GM06990 (cell line): ENCODE measurements at regions not wholly inside any gene's neighbourhood (a gene's known extent, or its start where the extent isn't known, plus 50 kb on each side); places are given as distances from the start of the nearest gene placed in this dataset.

Experiments used
- DNase-seq: peaks from one replicate; pipeline ENCODE4 v3.0.0-alpha.2; 2011; ENCODE audit not compliant: insufficient read length; ENCODE audit errors: extremely low read depth
- H3K27me3 ChIP-seq: replicated peaks from 2 replicates; pipeline ENCODE4 v1.6.0; 2011; ENCODE audit warnings: low read length; ENCODE audit not compliant: control insufficient read depth, insufficient read depth
- H3K36me3 ChIP-seq: 2 replicates; pipeline ENCODE4 v1.5.1; 2011; ENCODE audit warnings: low read length; ENCODE audit not compliant: control insufficient read depth, insufficient read depth
- H3K4me3 ChIP-seq: replicated peaks from 2 replicates; pipeline ENCODE4 v1.5.1; 2011; ENCODE audit warnings: low read depth, mild to moderate bottlenecking, control low read depth, low read length
- TF ChIP-seq, protein P1 (sequence below): IDR thresholded peaks from 2 replicates; pipeline ENCODE4 v1.5.1; 2011; ENCODE audit warnings: low read length, control low read depth, mild to moderate bottlenecking, inconsistent platforms; ENCODE audit not compliant: insufficient read depth, poor library complexity, severe bottlenecking

GRCh38 chr2:217277646-217278398, 418.0 kb upstream of the TNP1 start:
- no peaks in the 10 kb centered on the region for H3K36me3 ChIP-seq
- no peak for DNase-seq
- no peaks in the 10 kb centered on the region for H3K27me3 ChIP-seq
- H3K4me3 ChIP-seq, result no peak overlapping the region
- TF ChIP-seq, protein P1, sequence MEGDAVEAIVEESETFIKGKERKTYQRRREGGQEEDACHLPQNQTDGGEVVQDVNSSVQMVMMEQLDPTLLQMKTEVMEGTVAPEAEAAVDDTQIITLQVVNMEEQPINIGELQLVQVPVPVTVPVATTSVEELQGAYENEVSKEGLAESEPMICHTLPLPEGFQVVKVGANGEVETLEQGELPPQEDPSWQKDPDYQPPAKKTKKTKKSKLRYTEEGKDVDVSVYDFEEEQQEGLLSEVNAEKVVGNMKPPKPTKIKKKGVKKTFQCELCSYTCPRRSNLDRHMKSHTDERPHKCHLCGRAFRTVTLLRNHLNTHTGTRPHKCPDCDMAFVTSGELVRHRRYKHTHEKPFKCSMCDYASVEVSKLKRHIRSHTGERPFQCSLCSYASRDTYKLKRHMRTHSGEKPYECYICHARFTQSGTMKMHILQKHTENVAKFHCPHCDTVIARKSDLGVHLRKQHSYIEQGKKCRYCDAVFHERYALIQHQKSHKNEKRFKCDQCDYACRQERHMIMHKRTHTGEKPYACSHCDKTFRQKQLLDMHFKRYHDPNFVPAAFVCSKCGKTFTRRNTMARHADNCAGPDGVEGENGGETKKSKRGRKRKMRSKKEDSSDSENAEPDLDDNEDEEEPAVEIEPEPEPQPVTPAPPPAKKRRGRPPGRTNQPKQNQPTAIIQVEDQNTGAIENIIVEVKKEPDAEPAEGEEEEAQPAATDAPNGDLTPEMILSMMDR, result no peak

DNA sequence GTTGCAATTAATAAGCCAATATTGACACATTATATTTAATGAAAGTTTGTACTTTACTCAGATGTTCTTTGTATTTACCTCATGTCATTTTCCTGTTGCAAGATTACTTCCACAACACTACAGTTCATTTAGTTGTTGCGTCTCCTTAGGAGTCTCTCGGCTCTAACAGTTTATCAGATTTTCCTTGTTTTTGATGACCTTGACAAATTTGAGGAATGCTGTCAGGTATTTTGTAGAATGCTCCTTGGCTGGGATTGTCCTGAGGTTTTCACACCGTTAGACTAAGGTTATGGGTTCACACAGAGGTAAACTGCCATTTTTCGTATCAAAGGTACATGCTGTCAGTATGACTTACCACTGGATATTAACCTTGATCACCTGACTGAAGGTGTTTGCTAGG, 416.6 kb upstream of the TNP1 start:
- H3K36me3 ChIP-seq, result no peaks in the 10 kb centered on the region
- DNase-seq, result no peak
- no peak overlapping the region for H3K4me3 ChIP-seq
- H3K27me3 ChIP-seq, result no peaks in the 10 kb centered on the region
- TF ChIP-seq, protein P1, result no peak

DNA sequence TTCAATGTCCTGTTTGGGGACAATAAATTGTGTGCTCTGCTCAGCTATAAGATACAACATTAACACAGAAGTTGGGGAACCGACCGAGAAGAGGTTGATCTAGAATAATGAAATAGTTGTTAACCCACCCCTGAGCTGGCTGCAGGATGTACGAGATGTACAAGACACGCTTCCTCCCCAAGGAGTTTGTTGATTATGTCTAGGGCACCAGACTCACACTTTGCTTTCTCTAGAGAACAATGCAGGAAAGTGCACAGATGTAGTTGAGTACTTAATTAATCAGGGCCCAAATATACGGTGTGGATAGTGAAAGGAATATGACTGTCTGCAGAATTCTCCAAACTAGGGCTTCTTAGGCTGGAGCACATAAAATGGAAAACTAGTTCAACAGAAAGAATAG, 415.2 kb upstream of the TNP1 start:
- Histone ChIP-seq H3K4me3 (no peak overlapping the region), H3K27me3 (no peaks in the 10 kb centered on the region), H3K36me3 (no peaks in the 10 kb centered on the region)
- DNase-seq, result no peak
- TF ChIP-seq, protein P1, result no peak

DNA sequence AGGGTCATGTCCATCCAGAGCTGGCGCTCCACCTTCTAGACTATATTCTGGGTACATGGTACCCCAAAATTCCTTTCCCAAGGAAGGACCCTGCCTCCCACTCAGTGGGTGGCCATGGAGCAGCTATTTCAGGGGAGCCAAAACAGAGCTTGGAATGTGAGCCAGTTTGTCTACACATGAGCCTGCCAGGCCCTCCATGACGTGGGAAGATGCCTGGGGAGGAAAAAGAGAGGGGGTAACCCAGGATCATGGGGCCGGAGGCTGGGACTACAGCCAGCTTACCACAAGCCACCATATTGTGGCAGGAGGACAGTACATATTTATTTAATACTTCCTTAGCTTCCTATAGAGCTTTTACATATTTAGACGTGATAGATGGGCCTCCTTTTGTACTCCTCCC, 414.7 kb upstream of the TNP1 start:
- Histone ChIP-seq H3K27me3 (no peaks in the 10 kb centered on the region), H3K4me3 (no peak overlapping the region), H3K36me3 (no peaks in the 10 kb centered on the region)
- DNase-seq, result no peak
- TF ChIP-seq, protein P1, result no peak

GRCh38 chr2:217273851-217274250, 414.0 kb upstream of the TNP1 start:
- TF ChIP-seq, protein P1, result no peak
- Histone ChIP-seq H3K4me3 (no peak overlapping the region), H3K27me3 (no peaks in the 10 kb centered on the region), H3K36me3 (no peaks in the 10 kb centered on the region)
- DNase-seq, result no peak

GRCh38 chr2:217273162-217273561, 413.3 kb upstream of the TNP1 start:
- no peak overlapping the region for H3K4me3 ChIP-seq
- H3K27me3 ChIP-seq, result no peaks in the 10 kb centered on the region
- TF ChIP-seq, protein P1, result no peak
- no peaks in the 10 kb centered on the region for H3K36me3 ChIP-seq
- DNase-seq, result no peak
